ENCODE measurements at regions not wholly inside any gene's neighbourhood (a gene's known extent, or its start where the extent isn't known, plus 50 kb on each side); places are given as distances from the start of the nearest gene placed in this dataset.

- Histone ChIP-seq H3K27ac (no peak overlapping the region), H3K9me3 (no peaks in the 10 kb centered on the region), H3K4me1 (no peaks in the 10 kb centered on the region), H3K27me3 (peaks cover 0 to 30% (median 0%) of the 10 kb centered on the region in 9 donors), H3K4me3 (no peak overlapping the region), H3K36me3 (no peaks in the 10 kb centered on the region)
- WGBS, 4 donors = 43 to 51% (median 47%) methylated on average over 3 of the region's 3 CpGs
- intact Hi-C loops (cut with DNase I) = no loop called here
- no peak for TF ChIP-seq POLR2A (IDR thresholded peaks at IDR 0.05)
- TF ChIP-seq, protein P1, sequence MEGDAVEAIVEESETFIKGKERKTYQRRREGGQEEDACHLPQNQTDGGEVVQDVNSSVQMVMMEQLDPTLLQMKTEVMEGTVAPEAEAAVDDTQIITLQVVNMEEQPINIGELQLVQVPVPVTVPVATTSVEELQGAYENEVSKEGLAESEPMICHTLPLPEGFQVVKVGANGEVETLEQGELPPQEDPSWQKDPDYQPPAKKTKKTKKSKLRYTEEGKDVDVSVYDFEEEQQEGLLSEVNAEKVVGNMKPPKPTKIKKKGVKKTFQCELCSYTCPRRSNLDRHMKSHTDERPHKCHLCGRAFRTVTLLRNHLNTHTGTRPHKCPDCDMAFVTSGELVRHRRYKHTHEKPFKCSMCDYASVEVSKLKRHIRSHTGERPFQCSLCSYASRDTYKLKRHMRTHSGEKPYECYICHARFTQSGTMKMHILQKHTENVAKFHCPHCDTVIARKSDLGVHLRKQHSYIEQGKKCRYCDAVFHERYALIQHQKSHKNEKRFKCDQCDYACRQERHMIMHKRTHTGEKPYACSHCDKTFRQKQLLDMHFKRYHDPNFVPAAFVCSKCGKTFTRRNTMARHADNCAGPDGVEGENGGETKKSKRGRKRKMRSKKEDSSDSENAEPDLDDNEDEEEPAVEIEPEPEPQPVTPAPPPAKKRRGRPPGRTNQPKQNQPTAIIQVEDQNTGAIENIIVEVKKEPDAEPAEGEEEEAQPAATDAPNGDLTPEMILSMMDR (IDR thresholded peaks at IDR 0.05) = no peak
- no peak for DNase-seq
- no peak for ATAC-seq
Measured at GRCh38 chr9:33651125-33651524, 127.1 kb downstream of the ANKRD18B start.

DNA sequence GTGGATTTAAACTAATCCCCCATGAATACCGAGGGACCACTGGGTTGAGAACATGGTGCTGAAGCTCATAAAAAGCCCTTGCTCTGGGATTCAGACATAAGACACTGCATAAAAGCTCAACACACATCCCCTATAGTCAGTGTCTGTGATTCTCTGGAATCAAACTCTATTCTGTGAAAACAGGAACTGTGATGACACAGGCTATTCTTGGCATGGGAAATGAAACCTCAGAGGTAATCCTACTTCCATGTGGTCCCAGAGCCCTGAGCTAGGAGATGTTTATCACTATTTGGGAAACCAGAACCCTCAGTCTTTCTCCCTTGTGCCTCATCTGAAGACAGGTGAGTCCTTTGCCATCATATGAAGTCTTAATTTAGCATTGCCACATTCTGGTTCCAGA lies 135.4 kb upstream of the PRSS3 start:
- ATAC-seq = no peak
- intact Hi-C loops (cut with DNase I) = no loop called here
- DNase-seq = no peak
- H3K27me3 ChIP-seq = peaks cover 0 to 7% (median 0%) of the 10 kb centered on the region in 9 donors
- TF ChIP-seq, protein P1 (IDR thresholded peaks at IDR 0.05) = no peak
- TF ChIP-seq POLR2A (IDR thresholded peaks at IDR 0.05) = no peak
- H3K36me3 ChIP-seq = no peaks in the 10 kb centered on the region
- no peak overlapping the region for H3K27ac ChIP-seq
- no peaks in the 10 kb centered on the region for H3K4me1 ChIP-seq
- no peaks in the 10 kb centered on the region for H3K9me3 ChIP-seq
- 81 to 93% (median 86%) methylated on average over 1 of the region's 1 CpG for WGBS, 4 donors
- H3K4me3 ChIP-seq = no peak overlapping the region

DNA sequence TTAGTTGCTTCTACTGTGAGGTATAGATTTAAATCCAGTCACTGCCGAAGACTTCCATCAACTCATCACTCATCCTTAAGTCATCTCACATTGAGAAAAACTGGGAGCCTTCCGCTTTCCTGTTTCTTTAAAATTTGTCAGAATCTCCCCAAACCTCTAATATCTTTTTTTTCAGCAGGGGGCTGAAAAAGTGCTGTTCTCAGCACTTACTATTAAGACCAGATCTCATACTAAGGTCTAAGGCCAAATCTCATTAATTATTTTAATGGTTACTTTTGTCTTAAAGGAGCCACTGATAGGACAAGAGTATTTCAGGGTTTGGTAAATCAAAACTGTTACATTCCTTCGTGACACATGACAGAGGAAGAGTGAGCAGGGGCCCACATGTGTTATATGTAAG lies 134.6 kb upstream of the PRSS3 start:
- Histone ChIP-seq H3K27me3 (peaks cover 0 to 5% (median 0%) of the 10 kb centered on the region in 9 donors), H3K9me3 (no peaks in the 10 kb centered on the region), H3K27ac (no peak overlapping the region), H3K36me3 (no peaks in the 10 kb centered on the region), H3K4me1 (no peaks in the 10 kb centered on the region), H3K4me3 (no peak overlapping the region)
- TF ChIP-seq, protein P1 (IDR thresholded peaks at IDR 0.05) = no peak
- TF ChIP-seq POLR2A (IDR thresholded peaks at IDR 0.05) = no peak
- intact Hi-C loops (cut with DNase I) = no loop called here
- ATAC-seq (no peak), DNase-seq (no peak)
- WGBS, 4 donors = 82 to 87% (median 83%) methylated on average over 3 of the region's 3 CpGs

- TF ChIP-seq, protein P1 (IDR thresholded peaks at IDR 0.05) = no peak
- TF ChIP-seq POLR2A (IDR thresholded peaks at IDR 0.05) = no peak
- H3K4me1 ChIP-seq = no peaks in the 10 kb centered on the region
- no peak overlapping the region for H3K27ac ChIP-seq
- no peak for DNase-seq
- 80 to 94% (median 87%) methylated on average over 3 of the region's 3 CpGs for WGBS, 4 donors
- H3K27me3 ChIP-seq = peaks cover 0 to 1% (median 0%) of the 10 kb centered on the region in 9 donors
- H3K9me3 ChIP-seq = no peaks in the 10 kb centered on the region
- no peaks in the 10 kb centered on the region for H3K36me3 ChIP-seq
- H3K4me3 ChIP-seq = no peak overlapping the region
- no peak for ATAC-seq
- intact Hi-C loops (cut with DNase I) = no loop called here
Measured at GRCh38 chr9:33661176-33661575, 134.2 kb upstream of the PRSS3 start.

All from heart left ventricle (tissue), 16 donors.